DMS153 treated with DMSO at 0.1 percent for 48 hours (cell line): ENCODE measurements at regions not wholly inside any gene's neighbourhood (a gene's known extent, or its start where the extent isn't known, plus 50 kb on each side); places are given as distances from the start of the nearest gene placed in this dataset.
"Not testable (repeated sequence)": the region's sequence is repeated elsewhere in the genome, so short reads cannot be mapped to it uniquely, and the experiment has no call there.

Experiments
- DNase-seq: peaks from one replicate; lab custom pipeline; 2025; ENCODE audit not compliant: unreplicated experiment; lab: John Stamatoyannopoulos, UW

DNA sequence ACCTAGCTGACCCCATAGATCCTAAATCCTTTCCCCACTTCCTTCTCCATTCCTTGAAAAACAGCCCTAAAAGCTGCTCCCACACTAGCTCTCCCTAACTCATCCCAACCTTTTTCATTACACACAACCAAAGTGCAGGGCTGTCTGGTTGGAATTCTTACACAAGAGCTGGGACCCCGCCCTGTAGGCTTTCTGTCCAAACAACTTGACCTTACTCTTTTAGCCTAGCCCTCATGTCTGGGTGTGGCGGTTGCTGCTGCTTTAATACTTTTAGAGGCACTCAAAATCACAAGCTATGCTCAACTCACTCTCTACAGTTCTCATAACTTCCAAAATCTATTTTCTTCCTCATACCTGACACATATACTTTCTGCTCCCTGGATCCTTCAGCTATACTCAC is 93.9 kb upstream of the TRIM24 start:
- DNase-seq, result not testable (repeated sequence)

DNA sequence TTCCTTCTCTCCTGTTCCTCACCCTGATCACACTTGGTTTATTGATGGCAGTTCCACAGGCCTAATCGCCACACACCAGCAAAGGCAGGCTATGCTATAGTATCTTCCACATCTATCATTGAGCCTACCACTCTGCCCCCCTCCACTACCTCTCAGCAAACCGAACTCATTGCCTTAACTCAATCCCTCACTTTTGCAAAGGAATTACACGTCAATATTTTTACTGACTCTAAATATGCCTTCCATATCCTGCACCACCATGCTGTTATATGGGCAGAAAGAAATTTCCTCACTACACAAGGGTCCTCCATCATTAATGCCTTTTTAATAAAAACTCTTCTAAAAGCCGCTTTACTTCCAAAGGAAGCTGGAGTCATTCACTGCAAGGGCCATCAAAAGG is 93.4 kb upstream of the TRIM24 start:
- not testable (repeated sequence) for DNase-seq

DNA sequence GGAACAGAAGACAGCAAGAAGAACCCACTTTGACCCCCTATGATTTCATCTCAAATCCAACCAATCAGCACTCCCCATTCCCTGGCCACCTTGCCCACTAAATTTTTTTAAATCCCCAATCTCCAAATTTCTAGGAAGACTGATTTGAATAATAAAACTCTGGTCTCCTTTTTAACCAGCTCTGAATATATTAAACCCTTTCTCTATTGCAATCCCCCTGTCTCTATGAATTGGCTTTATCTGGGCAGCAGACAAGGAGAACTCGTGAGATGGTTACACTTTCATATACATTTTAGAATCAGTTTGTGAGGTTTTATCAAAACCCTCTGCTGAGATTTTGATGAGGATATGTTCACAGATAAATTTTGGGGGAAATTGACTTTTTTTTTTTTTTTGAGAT is 90.3 kb upstream of the TRIM24 start:
- DNase-seq, result no peak

DNA sequence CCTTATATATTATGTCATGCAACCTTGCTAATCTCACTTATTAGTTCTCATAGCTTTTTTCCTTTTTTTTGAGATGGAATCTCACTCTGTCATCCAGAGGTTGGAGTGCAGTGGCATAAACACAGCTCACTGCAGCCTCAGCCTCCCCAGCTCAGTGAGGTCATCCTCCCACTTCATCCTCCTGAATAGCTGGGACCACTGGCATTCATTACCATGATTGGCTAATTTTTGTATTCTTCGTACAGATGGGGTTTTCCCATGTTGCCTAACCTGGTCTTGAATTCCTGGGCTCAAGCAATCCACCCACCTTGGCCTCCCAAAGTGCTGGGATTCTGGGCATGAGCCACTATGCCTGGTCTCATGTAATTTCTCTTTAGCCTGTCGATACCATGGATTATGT is 89.1 kb upstream of the TRIM24 start:
- DNase-seq, result no peak

DNA sequence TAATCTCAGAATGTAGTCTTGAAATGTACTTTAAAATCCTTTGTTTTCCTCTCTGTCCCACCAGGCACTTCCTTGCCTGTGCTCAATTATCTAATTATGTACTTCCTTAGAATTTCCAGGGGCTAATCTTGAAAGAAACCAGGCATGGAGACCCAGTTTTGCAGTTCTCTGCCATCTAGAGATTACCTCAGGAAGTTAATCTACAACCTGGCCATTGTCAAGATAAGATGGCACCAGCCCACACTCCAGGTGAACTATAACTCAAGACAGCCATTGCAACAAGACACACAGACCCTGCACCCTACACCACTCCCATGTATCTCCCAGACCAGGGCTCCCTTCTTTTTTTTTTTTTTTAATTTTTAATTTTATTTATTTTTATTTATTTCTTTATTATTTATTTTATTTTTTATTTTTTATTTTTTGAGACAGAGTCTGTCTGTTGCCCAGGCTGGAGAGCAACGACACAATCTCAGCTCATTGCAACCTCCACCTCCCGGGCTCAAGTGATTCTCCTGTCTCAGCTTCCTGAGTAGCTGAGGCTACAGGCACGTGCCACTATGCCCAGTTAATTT is 85.9 kb upstream of the TRIM24 start:
- DNase-seq, result no peak

DNA sequence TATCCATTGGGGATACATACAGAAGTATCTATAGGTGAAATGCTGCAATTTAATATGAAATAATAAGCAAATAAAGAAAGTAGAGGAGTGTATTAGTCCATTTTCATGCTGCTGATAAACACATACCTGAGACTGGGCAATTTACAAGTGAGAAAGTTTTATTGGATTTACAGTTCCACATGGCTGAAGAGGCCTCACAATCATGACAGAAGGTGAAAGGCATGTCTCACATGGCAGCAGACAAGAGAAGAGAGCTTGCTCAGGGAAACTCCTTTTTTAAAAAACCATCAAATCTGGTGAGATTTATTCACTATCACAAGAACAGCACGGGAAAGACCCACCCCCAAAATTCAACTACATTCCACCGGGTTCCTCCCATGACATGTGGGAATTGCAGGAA is 82.8 kb upstream of the TRIM24 start:
- no peak for DNase-seq

DNA sequence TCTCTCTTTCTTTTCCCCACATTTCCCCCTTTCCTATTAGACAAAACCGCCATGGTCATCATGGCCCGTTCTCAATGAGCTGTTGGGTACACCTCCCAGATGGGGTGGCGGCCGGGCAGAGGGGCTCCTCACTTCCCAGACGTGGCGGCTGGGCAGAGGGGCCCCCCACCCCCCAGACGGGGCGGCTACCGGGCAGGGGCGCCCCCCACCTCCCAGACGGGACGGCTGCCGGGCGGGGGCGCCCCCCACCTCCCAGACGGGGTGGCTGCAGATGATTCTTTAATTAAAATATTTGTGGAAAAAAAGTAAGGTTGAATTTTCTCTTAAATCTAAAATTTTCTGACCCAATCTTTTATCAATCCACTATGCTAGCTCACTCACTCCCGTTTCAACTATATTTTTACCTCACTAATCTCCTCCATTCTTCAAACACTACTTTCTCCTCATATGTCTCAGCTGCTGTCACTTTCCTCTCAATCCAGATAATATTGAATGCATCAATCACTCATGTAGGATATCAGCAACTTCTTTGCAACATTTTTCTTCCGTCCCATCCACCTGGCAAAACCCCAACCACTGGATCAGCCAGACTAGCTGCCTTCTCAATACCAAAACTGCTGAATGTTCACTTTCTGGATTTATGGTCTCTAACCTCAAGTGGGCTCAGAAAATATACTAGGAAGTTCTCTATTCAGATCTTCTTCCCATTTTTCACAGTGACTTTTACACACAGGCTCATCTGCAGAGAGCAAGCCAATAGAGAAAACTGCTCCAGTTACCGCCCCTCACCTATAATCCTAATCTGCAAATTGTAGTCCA is 81.1 kb upstream of the TRIM24 start:
- no peak for DNase-seq

DNA sequence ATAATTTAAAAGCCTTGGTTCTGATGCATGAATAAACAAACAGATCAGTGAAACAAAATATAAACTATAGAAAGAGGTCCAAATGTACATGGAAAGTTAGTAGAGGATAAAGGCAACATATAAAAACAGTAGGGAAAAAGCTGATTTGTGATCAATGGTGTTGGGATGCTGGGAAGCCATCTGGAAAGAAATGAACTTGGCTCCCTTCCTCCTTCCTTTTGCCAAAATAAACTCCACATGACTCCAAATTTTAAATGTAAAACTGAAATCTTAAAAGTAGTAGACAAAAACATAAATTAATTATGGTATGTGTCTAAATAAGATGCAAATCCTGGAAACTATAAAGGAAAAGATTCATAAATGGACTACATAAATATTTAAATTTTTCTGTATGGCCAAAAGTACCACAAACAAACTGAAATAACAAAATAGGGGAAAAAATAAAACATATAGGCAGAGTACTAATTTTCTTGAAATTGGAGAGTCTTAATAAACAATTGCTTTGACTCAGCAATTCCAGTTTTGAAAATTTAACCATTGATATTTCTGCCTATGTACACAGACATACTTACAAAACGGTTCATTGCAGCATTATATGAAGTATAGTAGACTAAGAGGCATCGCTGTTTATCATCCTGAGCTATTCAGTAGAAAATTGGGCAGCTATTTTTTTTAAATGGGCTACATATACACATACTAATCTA is 77.0 kb upstream of the TRIM24 start:
- no peak for DNase-seq

DNA sequence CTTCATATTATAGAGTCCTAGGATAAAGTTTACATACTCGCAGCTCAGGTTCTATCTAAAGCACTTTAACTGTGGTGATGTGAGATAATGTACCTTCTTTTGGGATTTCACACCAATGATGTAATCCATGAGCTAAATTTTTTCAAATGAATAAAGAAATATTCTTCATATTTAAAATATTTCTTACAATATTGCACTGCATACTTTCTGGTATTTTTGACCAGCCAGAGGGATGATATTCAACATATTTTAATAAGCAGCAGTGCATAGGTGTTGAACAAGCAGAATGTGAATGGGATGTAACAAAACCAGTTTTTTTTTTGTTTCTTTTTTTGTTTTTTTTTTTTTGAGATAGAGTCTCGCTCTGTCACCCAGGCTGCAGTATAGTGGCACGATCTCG is 73.2 kb upstream of the TRIM24 start:
- no peak for DNase-seq

DNA sequence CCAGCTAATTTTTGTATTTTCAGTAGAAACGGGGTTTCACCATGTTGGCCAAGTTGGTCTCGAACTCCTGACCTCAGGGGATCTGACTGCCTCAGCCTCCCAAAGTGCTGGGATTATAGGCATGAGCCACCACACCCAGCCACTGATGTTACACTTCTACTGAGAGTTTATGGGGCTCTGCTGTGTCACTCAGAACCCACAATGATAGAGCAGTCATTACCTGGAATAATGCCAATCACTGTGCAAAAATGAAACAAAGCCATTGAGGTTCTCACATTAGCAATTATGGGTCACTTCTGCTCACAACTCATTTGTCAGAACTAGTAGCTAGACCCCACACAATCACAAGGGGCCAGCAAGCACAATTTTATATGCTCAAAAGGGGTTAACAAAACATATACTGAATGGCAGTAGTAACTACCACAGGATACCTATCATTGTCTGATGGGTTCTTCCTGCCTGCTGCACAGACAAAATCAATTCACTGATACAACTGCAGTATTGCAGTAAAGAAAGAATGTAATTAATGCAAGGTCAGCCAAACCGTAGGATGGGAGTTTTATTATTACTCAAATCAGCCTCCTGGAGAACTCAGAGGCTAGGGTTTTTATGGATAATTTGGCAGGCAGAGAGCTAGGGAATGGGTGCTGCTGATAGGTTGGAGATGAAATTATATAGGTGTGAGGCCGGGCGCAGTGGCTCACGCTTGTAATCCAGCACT is 72.1 kb upstream of the TRIM24 start:
- no peak for DNase-seq

DNA sequence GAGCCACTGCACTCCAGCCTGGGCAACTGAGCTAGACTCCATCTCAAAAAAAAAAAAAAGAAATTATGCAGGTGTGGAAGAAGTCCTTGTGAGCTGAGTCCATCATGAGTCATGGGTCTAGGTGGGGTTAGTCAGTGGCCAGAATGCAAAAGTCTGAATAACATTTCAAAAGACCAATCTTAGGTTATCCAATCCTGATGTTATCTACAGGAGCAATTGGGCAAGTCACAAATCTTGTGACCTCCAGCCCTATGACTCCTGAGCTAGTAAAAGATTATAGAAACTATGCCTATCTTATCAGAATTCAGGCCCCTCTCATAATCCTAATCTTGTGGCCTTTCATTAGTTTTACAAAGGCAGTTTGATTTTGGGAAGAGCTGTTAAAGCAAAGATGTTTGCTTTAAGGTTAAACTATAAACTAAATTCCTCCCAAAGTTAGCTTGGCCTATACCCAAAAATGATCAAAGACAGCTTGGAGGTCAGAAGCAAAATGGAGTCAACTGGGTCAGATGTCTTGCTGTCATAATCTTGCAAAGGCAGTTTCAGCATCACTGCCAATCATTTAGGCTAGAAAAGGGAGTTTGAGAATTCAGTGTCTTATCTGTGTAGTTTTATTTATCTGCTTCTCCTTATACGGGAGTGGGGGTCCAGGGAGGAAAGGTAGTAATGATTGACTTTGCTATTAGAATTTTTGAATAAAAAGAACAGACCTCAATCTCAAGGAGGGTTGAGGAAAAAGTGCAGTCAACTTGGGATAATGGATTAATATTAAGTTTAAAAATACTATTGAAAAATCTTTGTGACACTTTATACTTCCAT is 71.2 kb upstream of the TRIM24 start:
- no peak for DNase-seq

DNA sequence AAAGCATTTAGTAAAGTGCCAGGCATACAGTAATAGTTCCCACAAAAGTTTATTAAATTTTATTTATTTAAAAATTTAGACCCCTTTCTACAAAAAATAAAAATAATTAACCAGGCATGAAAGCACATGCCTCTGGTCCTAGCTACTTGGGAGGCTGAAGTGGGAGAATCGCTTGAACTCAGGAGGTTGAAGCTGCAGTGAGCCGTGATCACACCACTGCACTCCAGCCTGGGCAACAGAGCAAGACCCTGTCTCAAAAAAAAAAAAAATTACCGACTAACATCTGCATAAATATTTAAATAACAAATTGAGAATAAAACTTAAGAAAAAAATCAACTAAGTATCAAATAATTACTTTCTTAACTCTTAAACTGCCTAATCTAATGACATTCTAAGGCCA is 64.3 kb upstream of the TRIM24 start:
- DNase-seq, result no peak

DNA sequence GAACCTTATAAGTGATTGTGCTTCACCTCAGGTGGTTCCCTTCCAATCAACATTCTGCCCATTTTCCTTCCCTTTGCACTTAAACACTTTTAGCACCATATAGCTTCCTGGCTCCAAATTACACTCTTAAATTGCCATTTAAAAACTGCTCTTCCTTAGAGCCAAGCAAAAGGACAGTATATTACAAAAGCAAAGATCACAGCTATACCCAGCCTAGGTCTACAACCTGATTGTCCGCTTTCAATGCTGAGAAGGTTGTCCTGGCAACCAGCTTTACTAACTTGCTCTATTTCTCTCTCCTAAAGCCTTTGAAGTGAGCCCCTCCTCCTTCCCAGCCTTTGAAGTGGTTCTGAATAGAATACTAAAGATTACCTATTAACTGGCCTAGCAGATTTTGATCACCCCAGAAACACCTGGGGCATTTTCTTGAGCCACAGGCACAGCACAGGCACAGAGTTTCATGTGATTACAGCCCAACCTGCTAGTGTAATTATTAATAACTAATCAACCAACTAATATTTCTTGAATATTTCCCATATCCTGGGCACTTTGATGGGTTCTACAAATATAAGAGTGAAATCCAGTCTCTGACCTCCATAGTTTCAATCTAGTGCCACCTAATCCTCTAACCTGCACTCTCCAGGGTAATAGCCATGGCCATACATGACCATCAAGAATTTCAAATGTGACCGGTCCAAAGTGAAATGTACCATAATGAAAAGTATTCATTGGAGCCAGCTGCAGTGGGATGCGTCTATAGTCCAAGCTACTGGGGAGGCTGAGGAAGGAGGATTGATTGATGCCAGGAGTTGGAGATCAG is 63.6 kb upstream of the TRIM24 start:
- no peak for DNase-seq

DNA sequence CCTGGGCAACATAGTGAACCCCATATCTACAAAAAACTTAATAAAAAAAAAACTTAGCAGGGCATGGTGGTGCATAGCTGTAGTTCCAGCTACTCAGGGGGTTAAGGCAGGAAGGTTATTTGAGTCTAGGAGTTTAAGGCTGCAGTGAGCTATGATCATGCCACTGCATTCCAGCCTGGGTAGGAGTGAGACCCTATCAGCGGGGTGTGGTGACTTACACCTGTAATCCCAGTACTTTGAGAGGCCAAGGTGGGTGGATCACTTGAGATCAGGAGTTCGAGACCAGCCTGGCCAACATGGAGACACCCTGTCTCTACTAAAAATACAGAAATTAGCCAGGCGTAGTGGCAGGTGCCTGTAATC is 63.0 kb upstream of the TRIM24 start:
- DNase-seq, result not testable (repeated sequence)

DNA sequence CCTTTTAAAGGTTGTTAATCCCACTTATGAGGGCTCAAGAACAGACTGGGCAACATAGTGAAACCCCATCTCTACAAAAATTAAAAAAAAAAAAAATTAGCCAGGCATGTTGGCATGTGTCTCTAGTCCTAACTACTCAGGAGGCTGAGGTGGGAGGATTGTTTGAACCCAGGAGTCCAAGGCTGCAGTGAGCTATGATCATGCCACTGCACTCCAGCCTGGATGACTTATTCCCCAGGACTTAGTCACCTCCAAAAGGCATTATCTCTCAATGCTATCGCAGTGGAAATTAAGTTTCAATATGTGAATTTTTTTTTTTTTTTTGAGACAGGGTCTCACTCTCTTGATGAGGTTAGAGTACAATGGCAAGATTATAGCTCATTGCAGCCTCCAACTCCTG is 61.2 kb upstream of the TRIM24 start:
- DNase-seq, result no peak

DNA sequence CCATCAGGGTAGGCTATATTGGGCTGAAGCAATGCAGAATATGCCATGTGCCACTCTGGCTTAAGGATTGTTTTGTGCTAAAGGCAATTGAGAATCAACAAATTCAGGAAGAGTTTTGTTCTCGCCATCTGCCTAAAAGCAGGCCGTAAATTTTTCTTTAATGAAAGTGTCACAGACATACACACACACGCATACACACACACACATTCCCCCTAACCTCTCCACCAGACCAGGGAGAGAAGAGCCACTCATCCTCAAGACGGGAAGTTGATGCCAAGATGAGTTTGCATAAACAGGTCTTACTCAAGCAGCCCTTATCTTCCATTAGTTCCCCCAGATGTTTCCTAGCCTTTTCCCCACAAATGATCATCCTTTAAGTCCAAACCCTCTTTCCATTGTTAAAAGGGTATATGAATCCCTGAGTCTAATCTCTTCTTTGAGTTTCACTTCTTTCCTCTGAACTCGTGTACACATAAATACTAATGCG is 59.6 kb upstream of the TRIM24 start:
- DNase-seq, result no peak

DNA sequence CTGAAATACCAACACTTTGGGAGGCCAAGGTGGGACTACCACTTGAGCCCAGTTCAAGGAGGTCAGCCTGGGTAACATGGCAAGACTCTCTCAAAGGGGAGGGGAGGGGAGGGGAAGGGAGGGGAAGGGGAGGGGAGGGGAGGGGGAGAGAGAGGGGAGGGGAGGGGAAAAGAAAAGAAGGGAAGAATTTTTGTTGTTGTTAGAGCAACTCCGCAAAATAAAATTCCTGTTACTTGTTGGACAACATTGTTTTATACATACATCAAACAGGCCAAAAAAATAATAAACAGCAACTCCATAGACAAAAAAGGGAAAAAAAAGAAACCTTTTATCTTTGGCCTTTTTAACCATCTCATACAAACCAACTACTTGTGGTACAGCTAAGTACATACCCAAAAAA is 57.3 kb upstream of the TRIM24 start:
- DNase-seq, result no peak

DNA sequence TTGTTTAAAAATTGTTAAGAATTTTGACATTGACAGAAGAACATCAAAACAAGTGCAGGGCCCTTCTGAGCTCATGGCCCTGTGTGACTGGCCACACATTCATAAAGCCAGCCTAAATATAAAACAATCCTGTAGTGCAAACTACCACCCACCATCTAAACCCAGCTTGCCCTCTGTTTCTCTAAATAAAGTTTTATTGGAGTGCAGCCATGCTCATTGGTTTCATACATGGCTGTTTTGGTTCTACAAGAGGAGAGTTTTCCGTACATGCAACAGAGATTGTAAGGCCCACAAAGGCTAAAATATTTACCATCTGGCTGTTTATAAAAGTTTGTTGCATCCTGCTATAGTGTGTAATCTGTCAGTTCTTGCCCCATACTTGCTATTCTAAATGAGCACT is 54.6 kb upstream of the TRIM24 start:
- no peak for DNase-seq

DNA sequence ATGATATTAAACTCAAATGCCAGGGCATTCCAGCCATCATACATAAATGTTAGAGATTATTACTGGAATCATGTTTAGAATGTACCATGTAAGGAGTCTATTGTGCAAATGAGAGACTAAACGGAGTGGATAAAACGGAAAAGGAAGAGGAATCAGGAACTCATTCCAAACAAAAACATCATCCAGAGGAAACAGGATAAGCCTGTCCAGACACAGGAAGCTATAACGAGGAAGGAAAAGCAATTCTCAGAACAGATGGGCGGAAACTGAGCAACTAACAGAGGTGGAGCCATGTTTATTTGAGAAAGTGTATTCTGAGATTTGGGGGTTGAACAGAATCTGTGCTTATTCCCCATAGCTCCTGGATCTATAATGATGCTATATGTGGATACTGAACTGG is 52.3 kb upstream of the TRIM24 start:
- DNase-seq, result no peak
